ENCODE measurements at regions not wholly inside any gene's neighbourhood (a gene's known extent, or its start where the extent isn't known, plus 50 kb on each side); places are given as distances from the start of the nearest gene placed in this dataset.

GRCh38 chr4:154014407-154015321, 225.8 kb upstream of the SFRP2 start (continued):
- TF ChIP-seq ZNF462 (CRISPR knock-in tag; IDR thresholded peaks at IDR 0.05) (no peak), NANOG (IDR thresholded peaks at IDR 0.05; ENCODE audit: borderline replicate concordance) (no peak), STAT1 (IDR thresholded peaks at IDR 0.05; ENCODE audit: unreplicated experiment) (no peak)
- TF ChIP-seq, protein P1, sequence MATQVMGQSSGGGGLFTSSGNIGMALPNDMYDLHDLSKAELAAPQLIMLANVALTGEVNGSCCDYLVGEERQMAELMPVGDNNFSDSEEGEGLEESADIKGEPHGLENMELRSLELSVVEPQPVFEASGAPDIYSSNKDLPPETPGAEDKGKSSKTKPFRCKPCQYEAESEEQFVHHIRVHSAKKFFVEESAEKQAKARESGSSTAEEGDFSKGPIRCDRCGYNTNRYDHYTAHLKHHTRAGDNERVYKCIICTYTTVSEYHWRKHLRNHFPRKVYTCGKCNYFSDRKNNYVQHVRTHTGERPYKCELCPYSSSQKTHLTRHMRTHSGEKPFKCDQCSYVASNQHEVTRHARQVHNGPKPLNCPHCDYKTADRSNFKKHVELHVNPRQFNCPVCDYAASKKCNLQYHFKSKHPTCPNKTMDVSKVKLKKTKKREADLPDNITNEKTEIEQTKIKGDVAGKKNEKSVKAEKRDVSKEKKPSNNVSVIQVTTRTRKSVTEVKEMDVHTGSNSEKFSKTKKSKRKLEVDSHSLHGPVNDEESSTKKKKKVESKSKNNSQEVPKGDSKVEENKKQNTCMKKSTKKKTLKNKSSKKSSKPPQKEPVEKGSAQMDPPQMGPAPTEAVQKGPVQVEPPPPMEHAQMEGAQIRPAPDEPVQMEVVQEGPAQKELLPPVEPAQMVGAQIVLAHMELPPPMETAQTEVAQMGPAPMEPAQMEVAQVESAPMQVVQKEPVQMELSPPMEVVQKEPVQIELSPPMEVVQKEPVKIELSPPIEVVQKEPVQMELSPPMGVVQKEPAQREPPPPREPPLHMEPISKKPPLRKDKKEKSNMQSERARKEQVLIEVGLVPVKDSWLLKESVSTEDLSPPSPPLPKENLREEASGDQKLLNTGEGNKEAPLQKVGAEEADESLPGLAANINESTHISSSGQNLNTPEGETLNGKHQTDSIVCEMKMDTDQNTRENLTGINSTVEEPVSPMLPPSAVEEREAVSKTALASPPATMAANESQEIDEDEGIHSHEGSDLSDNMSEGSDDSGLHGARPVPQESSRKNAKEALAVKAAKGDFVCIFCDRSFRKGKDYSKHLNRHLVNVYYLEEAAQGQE (IDR thresholded peaks at IDR 0.05; ENCODE audit: unreplicated experiment) = no peak
- TF ChIP-seq, protein P2, sequence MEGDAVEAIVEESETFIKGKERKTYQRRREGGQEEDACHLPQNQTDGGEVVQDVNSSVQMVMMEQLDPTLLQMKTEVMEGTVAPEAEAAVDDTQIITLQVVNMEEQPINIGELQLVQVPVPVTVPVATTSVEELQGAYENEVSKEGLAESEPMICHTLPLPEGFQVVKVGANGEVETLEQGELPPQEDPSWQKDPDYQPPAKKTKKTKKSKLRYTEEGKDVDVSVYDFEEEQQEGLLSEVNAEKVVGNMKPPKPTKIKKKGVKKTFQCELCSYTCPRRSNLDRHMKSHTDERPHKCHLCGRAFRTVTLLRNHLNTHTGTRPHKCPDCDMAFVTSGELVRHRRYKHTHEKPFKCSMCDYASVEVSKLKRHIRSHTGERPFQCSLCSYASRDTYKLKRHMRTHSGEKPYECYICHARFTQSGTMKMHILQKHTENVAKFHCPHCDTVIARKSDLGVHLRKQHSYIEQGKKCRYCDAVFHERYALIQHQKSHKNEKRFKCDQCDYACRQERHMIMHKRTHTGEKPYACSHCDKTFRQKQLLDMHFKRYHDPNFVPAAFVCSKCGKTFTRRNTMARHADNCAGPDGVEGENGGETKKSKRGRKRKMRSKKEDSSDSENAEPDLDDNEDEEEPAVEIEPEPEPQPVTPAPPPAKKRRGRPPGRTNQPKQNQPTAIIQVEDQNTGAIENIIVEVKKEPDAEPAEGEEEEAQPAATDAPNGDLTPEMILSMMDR (conservative IDR thresholded peaks at IDR 0.05; ENCODE audit: low read depth in 2 of 2) = no peak
